OCI-M1 (cell line): ENCODE measurements at regions not wholly inside any gene's neighbourhood (a gene's known extent, or its start where the extent isn't known, plus 50 kb on each side); places are given as distances from the start of the nearest gene placed in this dataset.

ENCODE experiments used
- DNase-seq: peaks from one replicate; lab custom pipeline; 2025; lab: John Stamatoyannopoulos, UW

DNA sequence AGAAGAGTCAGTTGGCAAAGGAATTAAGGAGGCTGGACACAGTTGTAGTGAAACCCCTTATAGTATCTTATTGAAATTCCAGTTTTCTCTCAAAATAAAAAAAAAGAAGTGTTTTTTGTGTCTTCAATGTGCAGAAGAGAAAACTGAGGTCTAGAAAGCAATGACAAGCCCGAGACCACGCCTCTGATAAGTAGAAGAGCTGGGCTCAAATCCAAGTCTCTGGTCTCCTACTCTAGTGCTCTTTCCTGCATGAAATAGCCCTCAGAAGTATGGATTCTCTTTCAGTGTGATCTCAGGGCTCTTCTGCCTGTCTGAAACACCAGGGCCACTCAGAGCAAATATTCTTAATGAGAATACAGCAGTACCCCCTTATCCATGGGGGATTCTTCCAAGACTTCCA lies 200.9 kb downstream of the KIF18A start:
- peak; percentile 65 for DNase-seq

GRCh38 chr11:27904358-27905055 lies 203.4 kb downstream of the KIF18A start:
- DNase-seq, result no peak

DNA sequence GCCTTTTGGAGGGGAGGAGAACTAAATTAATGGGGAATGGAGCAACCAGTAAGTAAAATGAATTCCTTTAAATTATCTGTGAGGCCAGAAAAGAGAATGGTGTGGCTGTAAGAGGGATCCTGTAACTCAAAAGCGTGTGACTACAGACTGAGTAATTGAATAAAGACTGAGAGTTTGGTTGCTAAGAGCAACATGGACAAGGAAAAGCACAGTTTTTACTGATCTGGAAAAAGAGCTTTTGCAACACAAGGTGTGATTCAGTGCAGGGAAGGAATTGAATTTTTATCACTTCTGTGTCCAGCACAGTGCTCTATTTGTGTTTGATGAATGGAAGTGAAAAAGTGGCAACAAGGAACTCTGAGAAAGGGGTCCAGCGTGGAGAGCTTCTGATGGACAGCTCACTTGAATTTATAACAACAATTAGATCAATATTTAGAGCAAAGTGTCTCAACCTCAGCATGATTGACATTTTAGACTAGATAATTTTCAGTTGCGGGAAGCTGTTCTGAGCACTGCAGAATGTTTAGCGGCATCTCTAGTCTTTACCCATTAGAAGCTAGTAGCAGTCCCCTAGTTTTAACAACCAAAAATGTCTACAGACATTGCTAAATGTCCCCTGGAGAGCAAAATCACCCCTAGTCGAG lies 202.8 kb upstream of the BDNF start:
- DNase-seq, result no peak

GRCh38 chr11:27898166-27898565 lies 197.9 kb upstream of the BDNF start:
- no peak for DNase-seq

DNA sequence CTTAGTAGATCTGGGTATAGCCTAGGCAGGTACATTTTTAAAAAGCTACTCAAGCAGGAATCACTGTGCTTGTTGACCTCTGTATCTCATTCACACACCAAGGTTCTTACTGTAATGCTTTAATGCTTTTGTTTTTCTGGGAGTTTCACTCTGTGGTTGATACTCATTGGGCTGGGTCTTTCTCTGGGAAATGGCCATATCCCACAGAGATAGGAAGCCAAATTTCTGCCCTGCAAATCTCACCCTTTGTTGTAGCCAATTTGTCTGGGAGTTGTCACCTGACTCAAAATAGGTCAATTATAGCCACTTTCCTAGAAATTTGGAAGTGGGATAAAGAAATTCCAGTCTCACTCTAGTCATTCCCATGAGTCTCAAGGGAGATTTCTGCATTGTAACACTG lies 195.8 kb upstream of the BDNF start:
- DNase-seq, result no peak

DNA sequence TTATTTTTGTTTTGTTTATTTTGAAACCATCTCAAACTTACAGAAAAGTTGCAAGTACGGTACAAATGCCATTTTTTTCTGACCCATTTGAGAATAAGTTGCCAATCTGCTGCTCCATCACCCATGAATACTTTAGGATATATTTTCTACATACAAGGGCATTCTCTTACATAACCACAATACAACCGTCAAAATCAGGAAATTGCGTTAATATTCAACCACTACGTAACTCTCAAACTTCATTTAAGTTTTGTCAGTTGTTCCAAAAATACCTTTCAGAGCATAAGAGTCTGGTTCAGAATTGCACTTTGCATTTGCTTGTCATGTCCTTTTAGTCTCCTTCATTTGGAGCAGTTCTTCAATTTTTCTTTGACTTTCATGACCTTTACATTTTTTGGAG lies 194.3 kb upstream of the BDNF start:
- no peak for DNase-seq

DNA sequence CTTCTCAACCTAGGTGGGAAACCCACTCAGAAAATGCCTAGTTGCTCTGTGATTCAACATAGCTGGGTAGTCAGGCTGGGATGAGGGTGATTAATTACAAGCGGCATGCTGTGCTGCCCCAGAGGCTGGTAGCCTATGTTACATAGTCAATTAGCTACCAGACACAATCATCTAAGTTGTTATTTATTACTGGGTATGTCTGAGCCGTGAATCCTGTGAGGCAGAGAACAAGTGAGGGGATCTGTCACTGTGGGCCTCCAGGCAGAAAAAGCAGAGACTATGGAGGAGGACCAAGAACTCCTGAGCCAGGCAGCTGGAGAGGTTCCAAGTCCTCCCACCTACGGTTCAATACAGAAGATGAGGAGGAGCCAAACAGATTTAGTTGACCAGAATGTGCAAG lies 186.6 kb upstream of the BDNF start:
- no peak for DNase-seq

DNA sequence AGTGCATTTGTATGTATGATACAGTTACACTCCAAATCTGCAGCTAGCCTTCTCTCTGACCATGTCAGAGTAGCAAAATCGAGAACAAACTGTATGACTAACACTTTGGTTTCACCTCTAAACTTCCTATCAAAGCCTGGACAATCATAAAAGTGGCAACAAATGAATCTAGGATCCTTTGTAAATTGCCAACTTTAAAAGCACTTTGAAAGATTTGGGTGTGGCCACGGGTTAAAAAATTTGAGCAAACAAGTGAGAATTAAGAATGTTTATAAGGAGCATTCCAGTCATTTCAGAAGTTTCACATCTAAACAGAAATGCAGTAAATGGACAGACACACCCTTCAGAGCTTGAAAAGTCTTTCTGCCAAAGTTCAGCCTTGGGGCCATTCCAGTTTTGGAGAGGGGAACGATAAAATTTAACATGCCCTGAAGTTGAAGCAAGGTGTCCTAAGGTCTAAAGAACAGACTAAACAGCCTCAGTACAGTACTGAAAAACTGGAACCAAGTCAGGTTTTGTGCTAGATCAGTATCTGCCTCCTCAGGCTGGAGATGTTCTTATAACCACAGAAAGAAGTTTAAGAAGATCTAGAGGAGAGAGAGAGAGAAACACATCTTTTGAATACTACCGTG lies 181.9 kb upstream of the BDNF start:
- DNase-seq, result no peak

- DNase-seq, result no peak
Measured at GRCh38 chr11:27875831-27876775, 175.8 kb upstream of the BDNF start.

DNA sequence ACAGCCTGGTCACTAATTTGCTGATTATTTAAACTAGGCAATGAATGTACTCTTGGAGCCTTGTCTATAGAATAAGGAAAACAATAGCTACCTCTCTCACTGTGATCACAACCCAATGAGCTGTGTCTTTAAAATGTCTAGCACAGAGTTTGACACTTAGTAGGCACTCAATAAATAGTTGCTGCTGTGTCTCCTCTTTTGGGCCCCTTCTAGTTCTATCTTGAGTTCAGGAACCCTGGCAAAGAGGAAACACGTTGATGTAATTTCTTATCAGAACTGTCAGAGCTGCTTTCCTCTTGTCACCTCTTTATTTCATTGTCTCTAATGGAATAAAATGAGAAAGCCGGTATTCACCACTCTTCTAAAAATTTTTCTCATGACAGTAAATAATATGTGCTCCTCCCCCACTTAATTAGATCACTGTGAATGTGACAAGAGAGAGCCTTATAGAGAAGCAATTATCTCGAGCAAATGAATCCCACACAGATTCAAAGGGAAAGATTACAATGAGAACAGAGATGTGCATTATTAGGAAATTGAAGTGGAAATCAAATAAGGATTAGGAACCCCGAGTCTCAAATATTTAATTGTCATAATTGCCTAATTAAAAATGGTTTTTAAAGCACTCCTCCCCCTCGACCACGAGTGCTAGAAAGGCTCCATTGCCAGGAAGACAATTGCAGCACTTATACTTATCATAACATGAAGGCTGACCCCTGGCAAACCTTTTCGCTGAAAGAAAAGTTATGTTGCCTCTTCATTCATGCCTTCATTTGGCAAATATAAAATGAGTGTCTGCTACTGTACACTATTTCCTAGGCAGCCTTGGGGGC lies 175.0 kb upstream of the BDNF start:
- DNase-seq, result peak; percentile 20

- no peak for DNase-seq
Measured at GRCh38 chr11:27873664-27874063, 173.4 kb upstream of the BDNF start.

- DNase-seq, result no peak
Measured at GRCh38 chr11:27871056-27871455, 170.8 kb upstream of the BDNF start.

DNA sequence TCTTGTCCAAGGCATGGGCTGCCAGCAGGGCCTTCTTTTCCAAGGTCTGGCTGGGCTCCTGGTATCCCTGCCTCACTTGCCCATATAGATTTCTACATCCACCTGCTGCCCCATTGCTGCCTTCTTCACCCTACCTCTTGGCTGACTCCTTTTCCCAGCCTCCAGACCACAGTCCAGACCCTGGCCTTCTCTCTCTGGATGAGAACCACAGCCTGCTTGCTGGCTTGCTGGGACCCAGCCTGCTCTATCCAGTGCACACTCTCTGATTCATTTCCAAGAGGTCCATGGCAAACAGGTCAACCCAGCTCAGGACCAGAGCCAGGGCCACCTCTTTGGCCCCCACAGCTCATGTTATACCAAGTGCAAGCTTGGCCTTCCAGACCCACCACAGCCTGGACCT lies 169.4 kb upstream of the BDNF start:
- no peak for DNase-seq

GRCh38 chr11:27868709-27869108 lies 168.5 kb upstream of the BDNF start:
- no peak for DNase-seq

GRCh38 chr11:27868226-27868625 lies 168.0 kb upstream of the BDNF start:
- no peak for DNase-seq

GRCh38 chr11:27865105-27865504 lies 164.8 kb upstream of the BDNF start:
- DNase-seq, result peak; percentile 3

GRCh38 chr11:27864611-27865010 lies 164.4 kb upstream of the BDNF start:
- no peak for DNase-seq

DNA sequence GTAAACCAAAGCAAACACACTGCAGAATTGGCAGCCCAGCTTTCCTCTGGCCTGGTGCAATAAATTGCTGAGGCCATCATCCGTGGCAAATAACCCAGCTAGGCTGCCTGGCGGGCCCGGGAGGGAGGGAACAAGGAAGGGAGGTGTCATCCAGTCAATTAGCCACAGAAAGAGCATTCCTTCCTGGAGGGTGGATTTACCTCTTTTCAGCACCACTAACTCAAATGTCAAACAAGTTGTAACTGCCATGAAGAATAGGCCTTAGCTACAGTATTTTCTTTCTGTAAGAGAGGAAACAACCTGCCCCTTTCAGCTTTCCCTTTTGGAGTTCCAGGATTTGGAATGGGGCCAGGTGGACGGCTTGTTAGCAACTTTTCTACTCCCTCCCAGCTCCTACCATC lies 163.8 kb upstream of the BDNF start:
- DNase-seq, result no peak

DNA sequence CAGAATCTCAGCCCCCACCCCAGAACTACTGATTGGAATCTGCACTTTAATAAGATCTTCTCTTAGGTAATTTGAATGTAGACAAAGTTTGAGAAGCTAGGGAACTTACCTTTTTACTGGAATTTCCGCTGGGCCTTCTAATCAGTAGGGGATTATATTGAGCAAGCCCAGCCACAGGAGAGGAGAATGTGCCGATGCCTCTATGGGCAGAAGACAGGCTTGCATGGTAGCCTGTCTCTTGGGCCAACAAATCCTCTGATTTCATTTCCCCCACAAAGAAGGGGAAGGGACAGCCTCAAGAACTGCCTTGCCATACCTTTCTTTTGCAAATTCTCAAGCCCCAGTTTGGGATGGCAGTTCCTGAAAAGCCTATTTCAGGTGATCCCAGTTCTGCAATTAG lies 163.4 kb upstream of the BDNF start:
- DNase-seq, result no peak

DNA sequence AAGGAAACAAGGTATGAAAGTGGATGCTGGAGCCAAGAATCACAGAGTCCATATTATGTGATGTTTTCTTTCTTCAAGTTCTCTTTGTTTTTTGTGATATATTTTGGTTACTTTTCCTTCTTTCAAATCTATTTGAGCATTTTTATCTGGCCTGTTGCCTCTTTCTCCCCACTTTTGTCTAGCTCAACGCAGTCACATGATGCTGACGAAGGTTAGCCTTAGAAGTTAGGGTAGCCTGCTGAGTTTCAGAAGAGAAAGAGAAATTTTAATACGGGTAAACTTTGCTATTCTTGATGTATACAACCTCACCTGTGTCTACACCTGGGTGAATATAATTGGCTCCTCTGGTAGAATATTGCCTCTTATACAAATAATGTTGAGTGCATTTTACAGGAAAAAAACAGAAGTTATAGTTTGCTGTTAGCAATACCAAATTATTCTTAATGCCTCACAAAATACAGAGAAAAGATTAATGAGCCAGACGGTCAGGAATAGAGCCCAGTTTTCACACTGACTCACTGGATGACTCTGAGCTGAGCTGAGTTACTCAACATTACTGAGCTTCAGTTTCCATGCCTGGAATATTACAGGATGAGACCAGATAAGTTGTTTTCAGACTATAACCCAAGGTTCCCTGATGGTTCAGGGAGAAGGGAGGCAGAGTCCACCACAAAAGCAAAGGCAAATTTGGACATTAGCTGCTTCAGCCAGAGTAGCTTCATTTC lies 161.6 kb upstream of the BDNF start:
- DNase-seq, result no peak

- no peak for DNase-seq
Measured at GRCh38 chr11:27860811-27861210, 160.6 kb upstream of the BDNF start.
